ENCODE measurements at regions not wholly inside any gene's neighbourhood (a gene's known extent, or its start where the extent isn't known, plus 50 kb on each side); places are given as distances from the start of the nearest gene placed in this dataset.
"Not testable (repeated sequence)": the region's sequence is repeated elsewhere in the genome, so short reads cannot be mapped to it uniquely, and the experiment has no call there.

- H3K36me3 ChIP-seq (ENCODE audit: insufficient read depth, low read length); H2AFZ ChIP-seq (ENCODE audit: low read depth, low read length); H3K9ac ChIP-seq (ENCODE audit: low read length); H3K79me2 ChIP-seq (ENCODE audit: insufficient read depth, low read length); H3K9me3 Mint-ChIP-seq (ENCODE audit: unreplicated experiment); H3K27me3 ChIP-seq (ENCODE audit: insufficient read depth, low read length); H3K9me3 ChIP-seq (ENCODE audit: insufficient read depth, low read depth, low read length); H3K4me3 ChIP-seq (ENCODE audit: insufficient read depth, low read depth, low read length); H3K27me3 Mint-ChIP-seq (ENCODE audit: low read depth, unreplicated experiment); FAIRE-seq; H3K27ac Mint-ChIP-seq (ENCODE audit: unreplicated experiment); H3K27ac ChIP-seq (ENCODE audit: low read depth, low read length); H3K4me2 ChIP-seq (ENCODE audit: low read length); DNase-seq (ENCODE audit: low read depth); H3K4me3 Mint-ChIP-seq (ENCODE audit: unreplicated experiment); H4K20me1 ChIP-seq (ENCODE audit: insufficient read depth, low read length); H3K36me3 Mint-ChIP-seq (ENCODE audit: low read depth, unreplicated experiment); H3K4me1 Mint-ChIP-seq (ENCODE audit: low read depth, unreplicated experiment); H3K4me1 ChIP-seq (ENCODE audit: insufficient read depth, low read length): not testable (repeated sequence)
Measured at GRCh38 chrX:83749736-83750135, 111.2 kb upstream of the CYLC1 start.

- not testable (repeated sequence) for H3K79me2 ChIP-seq (ENCODE audit: insufficient read depth, low read length); H4K20me1 ChIP-seq (ENCODE audit: insufficient read depth, low read length); H3K9me3 Mint-ChIP-seq (ENCODE audit: unreplicated experiment); DNase-seq (ENCODE audit: low read depth); H3K4me2 ChIP-seq (ENCODE audit: low read length); H3K27ac Mint-ChIP-seq (ENCODE audit: unreplicated experiment); H3K36me3 ChIP-seq (ENCODE audit: insufficient read depth, low read length); H2AFZ ChIP-seq (ENCODE audit: low read depth, low read length); H3K9ac ChIP-seq (ENCODE audit: low read length); H3K27me3 ChIP-seq (ENCODE audit: insufficient read depth, low read length); H3K9me3 ChIP-seq (ENCODE audit: insufficient read depth, low read depth, low read length); H3K4me1 ChIP-seq (ENCODE audit: insufficient read depth, low read length); H3K27ac ChIP-seq (ENCODE audit: low read depth, low read length); H3K4me1 Mint-ChIP-seq (ENCODE audit: low read depth, unreplicated experiment); H3K36me3 Mint-ChIP-seq (ENCODE audit: low read depth, unreplicated experiment); H3K27me3 Mint-ChIP-seq (ENCODE audit: low read depth, unreplicated experiment); H3K4me3 ChIP-seq (ENCODE audit: insufficient read depth, low read depth, low read length); H3K4me3 Mint-ChIP-seq (ENCODE audit: unreplicated experiment); FAIRE-seq
Measured at GRCh38 chrX:83750451-83750850, 110.5 kb upstream of the CYLC1 start.

DNA sequence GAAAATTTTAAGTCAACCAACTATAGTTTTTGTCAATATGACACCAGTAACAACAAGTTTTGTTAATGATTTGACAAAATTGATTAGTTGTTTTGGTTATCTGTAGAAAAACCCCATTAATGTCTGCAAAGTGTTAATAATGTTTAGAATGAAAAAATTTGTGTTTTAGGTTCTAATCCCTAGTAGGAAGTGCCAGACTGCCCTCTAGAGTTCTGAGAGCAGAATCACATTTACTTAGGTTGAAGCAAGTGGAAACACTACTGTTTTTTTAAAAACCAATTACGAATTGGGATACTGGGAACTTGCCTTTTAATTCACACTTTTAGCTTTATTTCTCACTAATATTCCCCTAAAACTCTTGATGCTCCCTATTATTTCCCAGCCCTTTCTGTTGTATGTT lies 101.1 kb upstream of the CYLC1 start:
- no peak overlapping the region for H3K27ac ChIP-seq (ENCODE audit: low read depth, low read length)
- no peak for TF ChIP-seq CTCF (IDR thresholded peaks at IDR 0.05; ENCODE audit: insufficient read depth, low read depth, low read length)
- no peak for TF ChIP-seq EZH2 (IDR thresholded peaks at IDR 0.05; ENCODE audit: insufficient read depth, low read length)
- H3K4me3 Mint-ChIP-seq (ENCODE audit: unreplicated experiment), result no peak overlapping the region
- no peaks in the 10 kb centered on the region for H3K4me1 ChIP-seq (ENCODE audit: insufficient read depth, low read length)
- H3K4me1 Mint-ChIP-seq (ENCODE audit: low read depth, unreplicated experiment), result no peaks in the 10 kb centered on the region
- H4K20me1 ChIP-seq (ENCODE audit: insufficient read depth, low read length), result no peaks in the 10 kb centered on the region
- no peak overlapping the region for H3K4me2 ChIP-seq (ENCODE audit: low read length)
- H3K36me3 Mint-ChIP-seq (ENCODE audit: low read depth, unreplicated experiment), result no peaks in the 10 kb centered on the region
- no peaks in the 10 kb centered on the region for H3K36me3 ChIP-seq (ENCODE audit: insufficient read depth, low read length)
- H3K4me3 ChIP-seq (ENCODE audit: insufficient read depth, low read depth, low read length), result no peak overlapping the region
- no peaks in the 10 kb centered on the region for H3K27me3 ChIP-seq (ENCODE audit: insufficient read depth, low read length)
- no peak overlapping the region for H3K27ac Mint-ChIP-seq (ENCODE audit: unreplicated experiment)
- no peak overlapping the region for H3K9ac ChIP-seq (ENCODE audit: low read length)
- no peaks in the 10 kb centered on the region for H3K27me3 Mint-ChIP-seq (ENCODE audit: low read depth, unreplicated experiment)
- H3K9me3 ChIP-seq (ENCODE audit: insufficient read depth, low read depth, low read length), result no peaks in the 10 kb centered on the region
- H3K79me2 ChIP-seq (ENCODE audit: insufficient read depth, low read length), result no peaks in the 10 kb centered on the region
- FAIRE-seq, result peak; percentile 90
- no peak overlapping the region for H2AFZ ChIP-seq (ENCODE audit: low read depth, low read length)
- DNase-seq (ENCODE audit: low read depth), result no peak
- no peaks in the 10 kb centered on the region for H3K9me3 Mint-ChIP-seq (ENCODE audit: unreplicated experiment)

- DNase-seq (ENCODE audit: low read depth), result no peak
- no peak for TF ChIP-seq EZH2 (IDR thresholded peaks at IDR 0.05; ENCODE audit: insufficient read depth, low read length)
- no peak for TF ChIP-seq CTCF (IDR thresholded peaks at IDR 0.05; ENCODE audit: insufficient read depth, low read depth, low read length)
- FAIRE-seq, result no peak
- Histone ChIP-seq H3K9ac (ENCODE audit: low read length) (no peak overlapping the region), H3K4me1 (ENCODE audit: insufficient read depth, low read length) (no peaks in the 10 kb centered on the region), H3K27me3 (ENCODE audit: insufficient read depth, low read length) (no peaks in the 10 kb centered on the region), H3K9me3 (ENCODE audit: insufficient read depth, low read depth, low read length) (peaks cover 4% of the 10 kb centered on the region), H3K36me3 (ENCODE audit: insufficient read depth, low read length) (no peaks in the 10 kb centered on the region), H3K4me3 (ENCODE audit: insufficient read depth, low read depth, low read length) (no peak overlapping the region), H3K27ac (ENCODE audit: low read depth, low read length) (no peak overlapping the region), H2AFZ (ENCODE audit: low read depth, low read length) (no peak overlapping the region), H3K4me2 (ENCODE audit: low read length) (no peak overlapping the region), H4K20me1 (ENCODE audit: insufficient read depth, low read length) (no peaks in the 10 kb centered on the region), H3K79me2 (ENCODE audit: insufficient read depth, low read length) (no peaks in the 10 kb centered on the region)
- H3K27ac Mint-ChIP-seq (ENCODE audit: unreplicated experiment), result no peak overlapping the region
- no peaks in the 10 kb centered on the region for H3K9me3 Mint-ChIP-seq (ENCODE audit: unreplicated experiment)
- H3K27me3 Mint-ChIP-seq (ENCODE audit: low read depth, unreplicated experiment), result peaks cover 1% of the 10 kb centered on the region
- no peaks in the 10 kb centered on the region for H3K36me3 Mint-ChIP-seq (ENCODE audit: low read depth, unreplicated experiment)
- H3K4me3 Mint-ChIP-seq (ENCODE audit: unreplicated experiment), result no peak overlapping the region
- no peaks in the 10 kb centered on the region for H3K4me1 Mint-ChIP-seq (ENCODE audit: low read depth, unreplicated experiment)
Measured at GRCh38 chrX:83771664-83772063, 89.3 kb upstream of the CYLC1 start.
